Activated CD4-positive, alpha-beta T cell treated with anti-CD3 and anti-CD28 coated beads, Interleukin-2, Interleukin-4, amounts not matched to agents 100 ng/mL and 50 ng/mL, durations not matched to agents 16 hours and 8 hours (primary cell): ENCODE measurements at regions not wholly inside any gene's neighbourhood (a gene's known extent, or its start where the extent isn't known, plus 50 kb on each side); places are given as distances from the start of the nearest gene placed in this dataset.
"Not testable (repeated sequence)": the region's sequence is repeated elsewhere in the genome, so short reads cannot be mapped to it uniquely, and the experiment has no call there.

ENCODE experiments used
- DNase-seq: peaks from one replicate; pipeline ENCODE4 v3.0.0-alpha.2; 2020; ENCODE audit warnings: low spot score

DNA sequence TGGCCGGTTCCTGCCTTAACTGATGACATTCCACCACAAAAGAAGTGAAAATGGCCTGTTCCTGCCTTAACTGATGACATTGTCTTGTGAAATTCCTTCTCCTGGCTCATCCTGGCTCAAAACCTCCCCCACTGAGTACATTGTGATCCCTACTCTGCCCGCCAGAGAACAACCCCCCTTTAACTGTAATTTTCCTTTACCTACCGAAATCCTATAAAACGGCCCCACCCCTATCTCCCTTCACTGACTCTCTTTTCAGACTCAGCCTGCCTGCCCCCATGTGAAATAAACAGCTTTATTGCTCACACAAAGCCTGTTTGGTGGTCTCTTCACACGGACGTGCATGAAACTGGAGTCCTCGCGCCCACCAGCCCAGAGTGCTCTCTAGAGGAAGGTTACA is 166.5 kb downstream of the ADRA2C start:
- not testable (repeated sequence) for DNase-seq

DNA sequence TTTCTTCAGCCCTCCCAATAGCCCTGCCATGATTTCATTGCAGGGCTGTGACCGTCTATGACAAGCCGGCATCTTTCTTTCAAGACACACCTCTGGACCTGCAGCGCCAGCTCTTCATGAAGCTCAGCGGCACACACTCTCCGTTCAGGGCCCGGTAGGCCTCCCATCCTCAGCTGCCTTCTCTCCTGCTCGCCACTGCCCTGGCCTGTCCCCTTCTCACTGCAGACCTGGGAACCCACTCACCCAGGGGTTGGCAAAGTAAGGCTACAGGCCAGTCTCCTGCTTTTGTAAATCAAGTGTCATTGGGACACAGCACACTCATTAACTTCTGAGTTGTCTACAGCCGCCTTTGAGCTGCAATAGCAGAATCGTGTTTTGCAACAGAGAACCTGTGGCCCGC is 169.2 kb downstream of the ADRA2C start:
- not testable (repeated sequence) for DNase-seq

DNA sequence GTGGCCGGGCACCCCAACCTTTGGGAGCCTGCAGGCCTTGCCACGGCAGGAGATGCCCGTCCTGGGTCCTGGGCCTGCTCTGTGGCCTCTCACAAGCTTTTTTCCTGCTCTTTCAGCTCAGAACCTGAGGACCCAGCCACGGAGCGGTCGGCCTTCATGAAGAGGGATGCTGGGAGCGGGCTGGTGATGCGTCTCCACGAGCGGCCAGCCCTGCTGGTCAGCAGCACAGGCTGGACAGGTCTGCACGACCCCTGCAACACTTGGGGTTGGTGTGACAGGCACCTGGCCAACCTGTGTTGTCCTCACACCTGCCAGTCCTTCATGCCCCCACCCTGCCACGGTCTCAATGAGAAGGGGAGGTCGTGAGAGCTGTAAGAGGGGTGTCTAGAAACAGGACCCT is 170.0 kb downstream of the ADRA2C start:
- DNase-seq: no peak

DNA sequence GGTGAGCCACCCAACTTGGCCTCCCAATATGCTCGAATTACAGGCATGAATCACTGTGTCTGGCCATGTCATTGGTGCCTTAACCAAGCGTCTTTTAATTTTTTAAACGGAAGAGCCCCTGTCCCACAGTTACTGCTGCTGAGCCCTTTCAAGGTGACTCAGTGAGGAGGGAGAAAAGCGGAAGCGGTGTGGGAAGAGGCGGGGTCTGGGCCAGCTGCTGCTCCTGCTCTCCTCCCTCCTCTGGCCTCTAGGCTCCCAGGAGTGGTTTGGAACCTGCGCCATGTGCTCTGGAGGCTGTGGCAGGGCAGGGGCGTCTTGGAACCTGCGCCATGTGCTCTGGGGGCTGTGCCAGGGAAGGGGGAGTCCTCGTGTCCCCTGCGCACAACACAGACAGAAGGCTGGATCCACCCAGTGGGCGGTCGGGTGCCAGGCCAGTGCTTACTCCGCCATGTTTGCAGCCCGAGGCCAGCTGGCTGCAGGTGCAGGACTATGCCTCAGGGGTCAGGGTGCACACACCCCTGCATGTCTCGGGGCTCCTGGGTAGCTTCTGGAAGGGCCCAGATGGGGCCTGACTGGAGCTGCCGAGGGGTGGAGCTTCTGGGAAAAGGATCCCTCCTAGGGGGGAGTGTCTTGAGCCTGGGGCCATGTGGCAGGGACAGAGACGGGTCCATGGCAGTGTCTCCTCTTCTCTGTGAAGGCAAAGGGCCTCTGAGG is 171.8 kb downstream of the ADRA2C start:
- not testable (repeated sequence) for DNase-seq

DNA sequence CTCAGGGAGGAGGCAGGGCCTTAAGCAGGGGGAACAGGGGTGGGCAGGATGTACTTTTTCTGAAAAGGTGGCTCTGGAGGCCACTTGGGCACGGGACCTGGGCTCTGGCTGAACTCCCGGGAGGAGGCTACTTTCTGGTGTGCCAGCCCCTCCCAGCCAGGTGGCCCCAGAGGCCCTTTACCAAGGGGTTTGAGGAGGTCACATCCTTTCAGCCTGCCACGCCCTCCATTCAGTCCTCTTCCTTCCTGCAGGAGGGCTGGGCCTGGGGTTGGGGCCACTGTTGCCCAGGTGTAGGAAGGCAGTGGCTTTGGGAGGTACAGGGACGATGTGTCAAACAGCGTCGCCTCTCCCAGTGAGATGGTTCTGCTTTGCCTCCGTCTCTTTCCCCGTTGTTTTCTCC is 172.5 kb downstream of the ADRA2C start:
- not testable (repeated sequence) for DNase-seq

DNA sequence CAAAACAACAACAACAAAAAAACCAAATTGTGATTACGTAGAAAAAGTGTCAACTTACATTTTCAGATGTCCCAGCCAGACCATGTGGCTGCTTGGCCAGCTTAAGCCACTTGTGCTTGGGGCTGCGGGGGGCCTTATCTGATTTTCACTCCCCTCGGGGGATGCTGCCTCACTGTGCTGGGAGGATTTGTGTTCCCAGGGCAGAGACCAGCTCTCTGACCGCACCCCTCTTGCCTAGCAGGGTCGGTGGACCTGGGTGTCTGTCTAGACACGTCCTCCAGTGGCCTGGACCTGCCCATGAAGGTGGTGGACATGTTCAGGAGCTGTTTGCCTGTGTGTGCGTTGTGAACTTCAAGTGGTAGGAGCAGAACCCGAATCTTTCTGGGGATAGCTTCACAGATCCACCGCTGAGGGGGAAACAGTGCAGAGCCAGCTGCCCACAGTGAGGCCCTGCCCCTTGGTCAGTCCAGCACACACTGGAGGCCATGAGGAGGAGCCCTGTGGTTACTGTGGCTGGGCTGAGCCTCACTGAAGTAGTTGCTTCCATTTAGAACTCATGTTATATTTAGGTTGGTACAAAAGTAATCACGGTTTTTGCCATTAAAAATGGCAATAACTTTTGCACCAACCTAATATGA is 173.9 kb downstream of the ADRA2C start:
- not testable (repeated sequence) for DNase-seq

DNA sequence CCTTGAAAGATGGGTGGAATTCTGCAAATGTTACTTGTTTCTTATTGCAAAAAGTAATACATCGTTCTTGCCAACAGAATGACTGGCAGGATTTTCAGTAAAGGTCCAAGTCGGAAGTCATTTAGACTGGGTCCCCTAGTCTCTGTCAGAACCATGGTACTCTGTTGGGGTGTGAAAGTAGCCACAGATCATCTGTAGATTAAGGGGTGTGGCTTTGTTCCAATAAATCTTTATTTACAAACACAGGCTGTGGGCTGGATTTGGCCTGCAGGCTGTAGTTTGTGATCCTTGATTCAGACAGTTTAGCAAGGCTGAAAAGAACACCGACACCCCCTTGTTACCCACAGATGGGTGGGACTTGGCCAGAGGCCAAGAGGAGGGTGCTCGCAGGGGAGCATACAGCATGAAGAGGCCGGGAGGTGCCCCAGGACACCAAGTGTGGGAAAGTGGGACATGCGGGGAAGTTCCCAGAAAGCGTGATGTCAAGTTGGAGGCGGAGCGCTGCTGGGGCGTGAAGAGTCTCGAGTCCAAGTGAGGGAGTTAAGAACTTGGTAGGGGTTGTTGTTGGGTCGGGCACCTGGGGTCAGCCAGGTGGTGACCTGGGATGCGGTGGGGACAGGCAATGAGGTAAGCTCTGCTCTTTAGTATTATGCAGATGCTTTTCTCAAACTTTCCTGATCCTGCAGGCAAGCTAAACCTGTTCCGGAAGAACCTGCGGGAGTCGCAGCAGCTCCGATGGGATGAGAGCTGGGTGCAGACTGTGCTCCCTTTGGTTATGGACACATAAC is 175.7 kb downstream of the ADRA2C start:
- DNase-seq: not testable (repeated sequence)

DNA sequence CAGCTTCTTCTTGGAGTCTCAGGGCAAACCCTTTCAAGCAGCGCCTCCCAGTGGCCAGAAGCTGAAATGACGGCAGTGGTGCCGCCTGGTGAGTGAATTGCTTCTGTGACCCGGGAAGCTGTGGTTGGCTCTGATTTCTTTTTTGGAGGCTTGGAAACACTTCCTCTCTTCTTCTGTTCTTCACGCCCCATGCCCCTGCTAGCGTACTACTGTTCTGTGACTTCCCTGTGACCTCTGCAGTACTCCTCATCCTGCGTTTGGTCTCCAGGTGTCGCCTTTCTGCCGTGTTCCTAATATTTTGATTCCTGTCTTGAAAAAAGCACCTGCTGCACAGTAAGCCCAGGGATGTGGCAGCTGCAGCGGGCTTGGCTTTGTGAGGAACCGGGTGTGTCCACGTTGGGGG is 176.4 kb downstream of the ADRA2C start:
- DNase-seq: peak; percentile 53

DNA sequence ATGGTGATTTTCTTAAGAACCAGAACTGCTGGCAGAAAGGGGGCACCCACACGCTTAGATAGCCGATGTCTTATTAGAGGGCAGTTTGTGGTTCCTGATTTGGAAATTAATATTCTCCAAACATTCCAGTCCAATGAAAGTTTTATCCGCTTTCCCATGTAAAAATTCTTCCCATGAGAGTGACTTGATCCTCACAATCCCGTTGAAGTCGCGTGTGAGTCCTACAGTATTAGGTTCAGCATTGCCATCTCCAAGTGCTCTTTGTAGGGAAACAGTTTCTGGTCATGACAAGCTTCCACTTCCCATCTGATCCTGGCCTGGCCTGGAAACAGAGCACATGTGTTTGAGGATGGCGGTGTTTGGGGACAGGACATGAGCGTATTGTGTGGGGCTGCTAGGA is 176.9 kb downstream of the ADRA2C start:
- not testable (repeated sequence) for DNase-seq

DNA sequence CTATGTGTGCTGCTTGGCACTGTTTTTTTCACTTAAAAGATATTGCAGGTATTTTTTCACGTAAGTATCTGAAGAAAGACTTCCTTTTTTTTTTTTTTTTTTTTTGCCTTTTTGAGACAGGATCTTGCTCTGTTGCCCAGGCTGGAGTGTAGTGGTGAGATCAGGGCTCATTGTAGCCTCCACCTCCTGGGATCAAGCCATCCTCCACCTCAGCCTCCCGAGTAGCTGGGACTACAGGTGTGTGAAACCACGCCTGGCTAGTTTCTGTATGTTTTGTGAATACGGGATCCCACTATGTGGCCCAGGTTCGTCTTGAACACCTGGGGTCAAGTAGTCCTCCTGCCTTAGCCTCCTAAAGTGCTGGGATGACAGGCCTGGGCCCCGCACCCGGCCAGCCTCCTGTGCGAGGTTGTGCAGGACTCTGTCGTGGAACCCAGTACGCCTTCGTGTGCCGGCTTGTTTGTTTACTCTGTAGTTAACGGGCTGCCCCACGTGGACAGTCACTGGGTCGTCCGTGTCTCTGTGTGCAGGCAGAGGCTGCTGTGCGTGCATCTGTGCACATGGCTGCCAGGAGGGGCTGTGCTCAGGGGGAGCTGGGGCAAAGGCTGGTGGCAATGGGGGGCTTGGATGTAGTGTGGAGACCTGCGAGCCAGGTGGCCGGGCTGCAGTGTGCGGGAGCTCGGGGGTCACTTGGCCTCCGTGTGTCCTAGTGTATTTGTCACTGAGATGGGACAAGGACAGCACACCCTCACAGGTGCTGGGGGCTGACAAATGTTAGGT is 179.5 kb downstream of the ADRA2C start:
- DNase-seq: no peak

DNA sequence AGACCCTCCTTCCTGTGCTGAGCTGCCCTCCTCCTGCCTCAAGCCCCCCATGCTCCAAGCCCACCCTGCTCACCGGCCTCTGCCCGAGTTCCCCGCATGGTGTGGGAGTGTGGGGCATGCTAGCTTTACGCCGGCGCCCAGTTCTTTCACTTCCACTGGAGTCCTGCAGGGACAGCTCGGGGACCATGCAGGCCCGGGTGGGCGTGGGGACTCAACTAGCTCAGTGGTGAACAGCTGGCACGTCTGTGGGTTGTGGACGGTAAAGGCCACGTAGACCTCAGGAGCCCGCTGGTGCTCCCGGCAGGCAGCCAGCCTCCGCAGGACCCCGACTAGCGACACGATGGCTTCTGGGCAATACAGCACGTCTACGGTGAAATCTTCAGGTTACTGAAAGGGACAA is 180.4 kb downstream of the ADRA2C start:
- DNase-seq: not testable (repeated sequence)

DNA sequence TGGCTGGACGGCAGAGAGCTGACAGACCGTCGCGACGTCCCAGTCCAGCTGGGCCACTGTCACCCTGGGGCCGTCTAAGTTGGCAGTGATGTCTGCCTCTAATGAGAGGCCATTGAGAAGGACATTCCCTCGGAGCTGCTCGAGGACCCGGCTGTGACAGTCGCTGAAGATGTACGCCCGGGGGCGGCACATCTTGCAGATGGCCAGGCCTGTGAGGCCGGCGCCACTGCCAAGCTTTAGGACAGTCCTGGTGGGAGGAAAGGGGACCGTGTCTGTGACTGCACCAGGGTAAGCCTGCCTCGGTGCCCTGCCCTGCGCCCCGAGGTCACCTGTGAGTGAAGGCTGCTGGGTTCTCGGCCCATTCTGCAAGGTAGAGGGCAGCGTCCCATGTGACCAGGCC is 181.6 kb downstream of the ADRA2C start:
- not testable (repeated sequence) for DNase-seq

DNA sequence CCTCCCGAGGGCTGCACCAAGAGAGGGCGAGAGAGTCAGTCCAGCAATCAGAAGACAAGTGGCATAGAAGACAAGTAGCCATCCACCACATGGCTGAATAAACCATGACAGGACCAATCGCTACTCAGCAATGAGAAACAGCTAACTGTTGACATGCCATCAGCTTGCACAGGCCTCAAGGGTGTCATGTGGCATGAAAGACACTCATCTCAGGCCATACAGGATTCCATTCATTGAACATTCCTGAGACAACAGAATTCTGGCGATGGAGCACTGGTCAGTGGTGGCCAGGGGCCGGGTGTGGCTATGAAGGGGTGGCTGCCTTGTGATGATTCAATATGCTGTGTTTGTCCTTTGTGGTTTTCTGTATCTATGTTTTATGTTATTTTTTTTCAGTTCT is 182.0 kb downstream of the ADRA2C start:
- DNase-seq: not testable (repeated sequence)

DNA sequence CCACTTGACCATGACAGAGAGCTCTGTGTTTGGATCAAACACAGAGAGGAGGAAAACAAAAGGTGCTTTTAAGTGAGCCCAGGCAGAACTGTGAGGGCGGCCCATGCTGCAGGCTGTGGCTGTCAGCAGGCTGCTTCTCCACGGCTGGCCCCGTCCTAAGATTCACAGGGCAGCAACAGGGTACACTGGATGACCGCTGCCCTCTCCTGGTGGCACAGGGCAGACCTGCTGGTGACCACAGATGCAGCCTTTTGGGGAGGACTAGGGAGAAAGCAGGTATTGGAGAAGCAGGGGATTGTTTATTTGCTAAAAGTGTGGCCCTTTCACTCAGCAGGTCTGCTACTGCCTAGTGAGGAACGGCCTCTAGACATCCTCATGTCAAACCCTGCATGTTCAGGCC is 183.7 kb downstream of the ADRA2C start:
- DNase-seq: not testable (repeated sequence)

DNA sequence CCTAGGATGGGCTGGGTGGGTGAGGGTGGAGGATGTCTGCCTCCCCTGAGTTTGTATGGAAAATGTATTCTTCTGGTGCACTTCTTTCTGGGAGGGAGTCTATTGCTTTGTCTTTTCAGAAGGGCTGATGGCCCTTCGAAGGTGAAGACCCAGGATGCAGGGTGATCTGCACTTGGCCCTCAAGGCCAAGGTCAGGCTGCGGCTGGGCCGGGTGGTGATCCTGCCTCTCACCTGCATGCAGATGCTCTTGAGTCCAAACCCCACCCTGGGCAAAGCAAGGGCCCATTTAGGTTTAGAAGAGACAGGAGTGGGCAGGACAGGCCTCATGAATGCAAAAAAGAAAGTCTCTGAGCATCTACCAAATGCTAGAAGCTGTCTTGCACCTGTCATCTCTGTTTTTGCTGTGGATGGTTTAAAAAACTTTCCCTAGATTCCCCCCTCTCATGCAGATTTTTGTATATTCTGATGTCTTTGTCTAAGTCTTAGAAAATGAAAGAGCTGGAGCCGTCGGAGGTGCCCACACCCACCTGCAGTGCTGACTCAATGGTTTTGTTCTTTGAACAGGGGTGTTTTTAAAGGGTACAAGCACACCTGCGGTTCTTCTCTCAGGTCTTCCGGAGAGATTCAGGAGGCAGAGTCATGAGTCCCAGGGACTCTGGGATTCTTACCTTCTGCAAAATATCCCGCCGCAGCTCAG is 186.4 kb downstream of the ADRA2C start:
- DNase-seq: not testable (repeated sequence)

DNA sequence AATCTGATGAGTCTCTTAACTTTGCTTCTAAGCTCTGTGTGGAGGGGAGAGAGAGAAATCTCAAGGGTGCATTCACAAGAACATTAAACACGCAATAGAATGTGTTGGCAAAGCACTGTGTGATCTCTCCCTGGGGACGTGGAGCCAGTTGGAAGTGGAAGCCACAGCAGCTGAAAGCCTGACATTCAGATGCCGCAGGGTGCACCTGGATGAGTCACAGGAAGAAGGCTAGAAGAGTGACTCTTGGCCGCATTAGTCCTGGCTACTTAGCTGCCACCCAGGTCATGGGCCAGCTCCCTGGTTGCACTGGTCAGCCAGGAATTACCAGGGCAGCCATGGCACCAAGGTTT is 186.9 kb downstream of the ADRA2C start:
- DNase-seq: not testable (repeated sequence)

DNA sequence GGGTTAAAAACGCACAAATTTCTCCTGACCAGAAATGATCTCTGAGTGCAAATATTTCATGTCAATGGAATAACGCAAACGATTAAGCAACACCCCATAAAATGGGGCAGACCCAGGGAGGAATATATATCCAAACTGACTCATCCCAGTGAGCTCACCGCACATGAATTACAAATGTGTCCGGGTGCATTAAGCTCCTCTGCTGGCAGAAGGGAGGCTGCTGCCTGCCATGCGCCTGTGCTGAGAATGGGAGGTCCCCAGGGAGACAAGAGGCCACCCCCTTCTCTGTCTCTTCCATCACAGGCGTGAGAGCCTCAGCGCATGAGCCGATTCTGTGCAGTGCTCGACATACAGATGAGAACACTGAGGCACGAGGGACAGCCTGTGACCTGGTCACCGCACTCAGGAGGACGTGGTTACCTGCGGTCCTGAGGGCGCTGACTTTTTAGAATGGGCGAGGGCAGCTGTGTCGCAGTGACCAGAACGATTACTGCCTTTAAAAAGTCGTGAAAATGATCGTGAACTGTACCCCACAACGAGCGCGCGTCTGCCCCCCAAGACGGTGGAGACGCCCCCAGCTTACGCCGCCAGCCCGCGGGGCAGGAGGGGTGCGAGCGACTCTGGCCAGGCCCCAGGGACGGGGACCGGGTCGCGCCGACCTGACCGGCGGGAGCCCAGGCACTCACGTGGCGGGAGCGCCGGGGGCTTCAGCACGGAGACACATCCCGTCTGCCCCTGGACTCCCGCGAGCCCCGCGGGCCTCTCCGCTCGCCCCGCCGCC is 188.5 kb downstream of the ADRA2C start:
- peak; percentile 61 for DNase-seq

DNA sequence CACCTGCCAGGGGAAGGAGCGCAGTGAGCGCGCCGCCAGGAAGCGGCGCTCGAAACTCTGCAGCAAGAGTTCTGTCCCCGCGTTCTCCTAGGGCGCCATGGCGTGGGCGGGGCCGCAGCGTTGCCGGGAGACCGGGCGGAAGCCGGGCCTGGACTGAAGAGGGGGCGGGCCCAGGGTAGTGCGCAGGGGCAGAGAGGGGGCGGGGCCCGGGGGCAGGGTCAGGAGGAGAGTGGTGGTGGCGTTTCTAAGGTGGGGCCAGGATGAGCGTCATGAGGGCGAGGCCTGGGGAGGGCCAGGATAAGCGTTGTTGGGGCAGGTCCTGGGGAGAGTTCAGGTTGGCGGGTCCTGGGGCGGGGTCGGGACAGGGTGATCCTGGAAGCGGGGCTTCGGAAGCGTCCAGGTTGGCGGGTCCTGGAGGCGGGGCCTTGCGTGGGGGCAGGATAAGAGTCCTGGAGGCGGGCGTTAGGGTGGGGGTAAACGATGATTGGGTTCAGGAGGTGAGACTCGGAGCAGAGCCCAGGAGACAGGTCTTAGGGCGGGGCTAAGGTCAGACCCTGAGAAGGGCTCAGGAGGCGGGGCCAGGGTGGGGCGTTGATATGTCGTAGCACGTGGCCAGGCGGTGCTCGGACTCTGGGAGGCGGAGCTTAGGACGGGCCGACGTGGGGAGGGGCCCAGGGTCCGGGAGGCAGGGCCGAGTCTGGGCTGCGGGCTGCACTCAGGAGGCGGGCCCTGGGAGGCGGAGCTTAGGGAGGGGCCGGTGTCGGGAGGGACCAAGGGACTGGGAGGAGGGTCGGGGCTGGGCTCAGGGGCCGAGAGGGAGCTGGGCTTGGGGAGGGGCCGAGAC is 189.4 kb downstream of the ADRA2C start:
- peak; percentile 98 for DNase-seq

DNA sequence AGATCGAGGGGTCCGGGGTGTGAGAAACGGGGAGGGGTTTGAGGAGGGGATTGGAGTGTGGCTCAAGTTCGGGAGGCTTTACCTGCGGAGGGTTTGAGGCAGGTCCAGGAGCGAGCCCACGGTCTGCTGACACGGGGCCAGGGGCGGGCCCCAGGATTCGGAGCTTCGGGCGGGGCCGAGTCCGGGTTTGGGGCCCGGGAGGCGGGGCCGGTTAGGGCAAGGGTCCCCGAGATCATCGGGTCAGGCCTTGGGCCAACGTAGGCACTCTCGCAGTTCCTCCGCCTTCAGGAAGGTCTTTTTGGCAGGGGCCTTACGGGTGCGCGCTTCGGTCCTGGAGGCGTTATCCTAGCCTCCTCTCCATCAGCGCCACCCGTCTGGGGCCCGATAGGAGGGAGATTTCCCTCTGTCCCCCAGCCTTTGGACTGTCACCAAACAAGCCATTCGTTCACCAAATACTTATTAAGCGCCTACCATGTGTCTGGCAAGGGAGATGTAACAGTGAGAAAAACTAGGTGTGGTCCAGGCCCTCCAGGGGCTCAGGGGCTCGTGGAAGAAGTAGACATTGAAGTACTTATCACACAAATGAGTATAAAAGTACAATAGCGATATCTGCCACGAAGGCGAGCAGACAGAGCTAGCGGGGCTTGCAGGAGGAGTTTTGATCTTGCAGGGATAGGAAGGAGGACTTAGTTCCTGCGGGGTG is 190.1 kb downstream of the ADRA2C start:
- DNase-seq: not testable (repeated sequence)
